GM12878 (cell line): ENCODE measurements at regions not wholly inside any gene's neighbourhood (a gene's known extent, or its start where the extent isn't known, plus 50 kb on each side); places are given as distances from the start of the nearest gene placed in this dataset.

Experiments
- ATAC-seq: fragments of 200-7000 bp; cut with Tn5 transposase; 3 replicates; pipeline ENCODE4 v1.9.1; 2020; ENCODE audit warnings: mild to moderate bottlenecking, moderate library complexity
- BruUV-seq: library from RNA; stranded (reverse); fragments of 400-500 nt; replicated peaks from 2 replicates; lab custom pipeline; 2021; lab: Mats Ljungman, UMichigan
- CTCF ChIA-PET: fragments of 300-600 bp; sonication (Branson Sonifier 250); formaldehyde crosslinking; extraction: SDS; loops from one replicate; lab custom pipeline; 2021; ENCODE audit warnings: inconsistent platforms; lab: Yijun Ruan, JAX
- POLR2A ChIA-PET: fragments of 350-600 bp; formaldehyde crosslinking; extraction: SDS; loops from one replicate; lab custom pipeline; 2021; ENCODE audit warnings: inconsistent platforms; lab: Charles Lee
- RAD21 ChIA-PET: fragments of 300-600 bp; sonication (Branson Sonifier 250); formaldehyde crosslinking; loops from one replicate; lab custom pipeline; 2023; ENCODE audit warnings: antibody characterized with exemption; ENCODE audit not compliant: unreplicated experiment; lab: Charles Lee
- SMC1A ChIA-PET: fragments of 300-600 bp; sonication (Branson Sonifier 250); formaldehyde crosslinking; loops from one replicate; lab custom pipeline; 2023; ENCODE audit not compliant: unreplicated experiment, uncharacterized antibody; lab: Charles Lee
- DNase-seq: peaks from one replicate; pipeline ENCODE4 v3.0.0-alpha.2; 2011; ENCODE audit warnings: low read depth, low spot score
- FAIRE-seq: peaks from 3 replicates; lab custom pipeline; 2011; peaks lifted over from hg19 to GRCh38; lab: Jason Lieb, UNC
- H2AFZ ChIP-seq: 2 replicates; pipeline ENCODE4 v1.6.0; 2011; ENCODE audit warnings: low read depth, low read length, control low read depth; ENCODE audit not compliant: control insufficient read depth
- H3K27ac ChIP-seq: 2 replicates; pipeline ENCODE4 v1.5.1; 2011; ENCODE audit warnings: control low read depth; ENCODE audit not compliant: control insufficient read depth, insufficient read depth
- H3K27me3 ChIP-seq, 2 experiments: replicated peaks in 1 of 2; 2 replicates each; pipeline versions ENCODE4 v1.6.0 to v1.6.1; 2011; ENCODE audit warnings: low read length in 1 of 2; ENCODE audit not compliant: control insufficient read depth in 2 of 2, insufficient read depth in 2 of 2
- H3K36me3 ChIP-seq, 2 experiments: 2 replicates each; pipeline ENCODE4 v1.5.1; 2011; ENCODE audit warnings: low read length in 1 of 2; ENCODE audit not compliant: control insufficient read depth in 2 of 2, insufficient read depth in 2 of 2
- H3K4me1 ChIP-seq: 2 replicates; pipeline ENCODE4 v1.6.1; 2011; ENCODE audit warnings: mild to moderate bottlenecking, low read length, moderate library complexity, mixed read lengths; ENCODE audit not compliant: control insufficient read depth, insufficient read depth
- H3K4me2 ChIP-seq: 2 replicates; pipeline ENCODE4 v1.6.0; 2011; ENCODE audit warnings: control low read depth; ENCODE audit not compliant: control insufficient read depth, insufficient read depth
- H3K4me3 ChIP-seq: fragments of 200-600 bp; sonication (generic); 2 replicates; pipeline ENCODE4 v1.5.1; 2016
- H3K79me2 ChIP-seq: 2 replicates; pipeline ENCODE4 v1.6.0; 2011; ENCODE audit warnings: low read length; ENCODE audit not compliant: control insufficient read depth, insufficient read depth
- H3K9ac ChIP-seq: 2 replicates; pipeline ENCODE4 v1.8.0; 2011; ENCODE audit warnings: low read length, control low read depth, mixed read lengths; ENCODE audit not compliant: control insufficient read depth, insufficient read depth
- H3K9me3 ChIP-seq: replicated peaks from 3 replicates; pipeline ENCODE4 v1.5.1; 2011; ENCODE audit warnings: mild to moderate bottlenecking, low read length; ENCODE audit not compliant: control insufficient read depth, insufficient read depth
- H4K20me1 ChIP-seq: 2 replicates; pipeline ENCODE4 v1.6.0; 2011; ENCODE audit not compliant: control insufficient read depth, insufficient read depth
- PAX8 ChIP-seq: fragments of 450-650 bp; IDR thresholded peaks from 2 replicates; pipeline ENCODE4 v1.6.1; 2017; ENCODE audit warnings: mild to moderate bottlenecking, moderate library complexity
- RBBP5 ChIP-seq: fragments of 200-600 bp; sonication (generic); conservative IDR thresholded peaks from 2 replicates; pipeline ENCODE4 v1.6.1; 2016
- RCOR1 ChIP-seq: conservative IDR thresholded peaks from 2 replicates; pipeline ENCODE4 v1.6.1; 2012; ENCODE audit warnings: low read depth, low read length, improper control_type of control experiment
- SIX5 ChIP-seq: IDR thresholded peaks from 2 replicates; pipeline ENCODE4 v1.6.1; 2011; ENCODE audit warnings: mild to moderate bottlenecking, low read depth, low read length, moderate library complexity; ENCODE audit not compliant: severe bottlenecking
- STAT3 ChIP-seq: IDR thresholded peaks from 2 replicates; pipeline ENCODE4 v1.6.1; 2011; ENCODE audit warnings: low read depth, low read length, improper control_type of control experiment
- YY1 ChIP-seq: IDR thresholded peaks from 2 replicates; pipeline ENCODE4 v1.6.1; 2011; ENCODE audit warnings: low read depth, mild to moderate bottlenecking, low read length
- ZNF207 ChIP-seq: fragments of 450-650 bp; IDR thresholded peaks from 2 replicates; pipeline ENCODE4 v1.6.1; 2014; ENCODE audit warnings: antibody characterized with exemption, mild to moderate bottlenecking, borderline replicate concordance
- ZNF274 ChIP-seq: IDR thresholded peaks from one replicate; pipeline ENCODE4 v1.8.0; 2011; ENCODE audit not compliant: insufficient read length, insufficient read depth
- ZNF384 ChIP-seq: IDR thresholded peaks from 2 replicates; pipeline ENCODE4 v1.6.1; 2012; ENCODE audit warnings: low read depth, mild to moderate bottlenecking, low read length, improper control_type of control experiment, borderline replicate concordance
- WGBS: methylation state at CpG from one replicate; pipeline ENCODE4 v1.1.6; 2016; ENCODE audit warnings: low lambda C conversion rate; ENCODE audit not compliant: insufficient replicate concordance, insufficient coverage; ENCODE audit errors: missing lambda C conversion rate; 5-methylcytosine and 5-hydroxymethylcytosine counted together
- in situ Hi-C: fragments of 300-500 bp; cut with MboI; formaldehyde crosslinking; loops from 9 replicates; pipeline ENCODE4 v1.14.3; 2018; ENCODE audit warnings: mixed read lengths
- intact Hi-C: fragments of 100-400 bp; cut with micrococcal nuclease; formaldehyde crosslinking; loops from one replicate; pipeline ENCODE4 v1.14.2; 2022; ENCODE audit not compliant: unreplicated experiment
- TF ChIP-seq, protein P1 (sequence below): fragments of 450-650 bp; IDR thresholded peaks from 2 replicates; pipeline ENCODE4 v1.6.1; 2017; ENCODE audit warnings: borderline replicate concordance
- TF ChIP-seq, protein P2 (sequence below): fragments of 150-350 bp; IDR thresholded peaks from 2 replicates; pipeline ENCODE4 v1.6.1; 2016; ENCODE audit warnings: low read depth, low read length
- TF ChIP-seq, protein P3 (sequence below): fragments of 450-650 bp; conservative IDR thresholded peaks from 2 replicates; pipeline ENCODE4 v1.6.1; 2017; ENCODE audit warnings: mild to moderate bottlenecking, moderate library complexity
- TF ChIP-seq, protein P4 (sequence below): fragments of 450-650 bp; IDR thresholded peaks from 2 replicates; pipeline ENCODE4 v1.6.1; 2017; ENCODE audit warnings: low read depth, mild to moderate bottlenecking, moderate library complexity
- TF ChIP-seq, protein P5 (sequence below): IDR thresholded peaks from 2 replicates; pipeline ENCODE4 v1.6.1; 2011; ENCODE audit warnings: borderline replicate concordance, low read depth, mild to moderate bottlenecking, moderate library complexity, mixed read lengths, low read length; ENCODE audit not compliant: insufficient read depth; ENCODE audit errors: extremely low read length

DNA sequence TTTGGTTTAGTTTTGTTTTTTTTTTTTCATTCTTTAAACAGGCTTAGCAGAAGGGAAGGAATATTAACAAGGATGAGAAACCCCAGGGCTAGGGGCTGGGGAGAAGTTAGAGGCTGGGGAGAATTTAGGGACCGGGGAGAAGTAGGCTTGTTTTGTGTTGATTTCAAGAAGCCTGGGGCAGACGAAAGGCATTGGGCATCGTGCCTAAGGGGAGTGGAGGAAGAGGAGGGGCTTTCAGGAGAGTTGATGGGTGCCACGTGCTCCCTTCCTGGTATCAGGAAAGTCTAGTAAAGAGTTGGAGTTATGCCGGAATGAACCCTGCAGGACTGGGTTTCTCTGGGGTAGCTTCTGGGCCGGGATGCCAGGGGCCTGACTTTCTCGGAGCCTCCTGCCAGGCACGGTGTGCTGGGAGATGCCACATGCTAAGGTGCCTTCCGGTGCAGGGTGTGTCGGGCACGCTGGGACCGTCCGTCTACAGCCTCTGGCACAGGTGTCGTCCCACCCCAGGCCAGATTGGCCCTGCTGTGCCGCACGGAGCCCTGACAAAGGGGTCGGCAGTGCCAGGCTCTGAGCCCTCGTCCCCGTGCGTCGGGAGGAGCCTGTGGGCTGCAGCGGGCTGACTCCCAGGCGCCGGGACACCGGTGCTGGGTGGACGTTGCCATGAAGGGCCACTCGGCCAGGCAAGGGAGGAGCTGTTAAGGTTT is 159.9 kb downstream of the OLFM1 start:
- no peak for FAIRE-seq
- Histone ChIP-seq H4K20me1 (no peaks in the 10 kb centered on the region), H3K4me2 (no peak overlapping the region), H3K27ac (no peak overlapping the region), H3K79me2 (no peaks in the 10 kb centered on the region), H3K9ac (no peak overlapping the region), H3K36me3 (no peaks in the 10 kb centered on the region), H3K27me3 (no peaks in the 10 kb centered on the region), H3K9me3 (no peaks in the 10 kb centered on the region), H3K4me3 (no peak overlapping the region), H3K4me1 (no peaks in the 10 kb centered on the region), H2AFZ (no peak overlapping the region)
- POLR2A ChIA-PET = no interaction called here
- SMC1A ChIA-PET = no interaction called here
- CTCF ChIA-PET = no interaction called here
- no peak for DNase-seq
- RAD21 ChIA-PET = no interaction called here
- 51% methylated on average over 19 of the region's 27 CpGs for WGBS
- intact Hi-C loops (no loop called here), in situ Hi-C loops (no loop called here)
- BruUV-seq = no TSS peak
- TF ChIP-seq, protein P1, sequence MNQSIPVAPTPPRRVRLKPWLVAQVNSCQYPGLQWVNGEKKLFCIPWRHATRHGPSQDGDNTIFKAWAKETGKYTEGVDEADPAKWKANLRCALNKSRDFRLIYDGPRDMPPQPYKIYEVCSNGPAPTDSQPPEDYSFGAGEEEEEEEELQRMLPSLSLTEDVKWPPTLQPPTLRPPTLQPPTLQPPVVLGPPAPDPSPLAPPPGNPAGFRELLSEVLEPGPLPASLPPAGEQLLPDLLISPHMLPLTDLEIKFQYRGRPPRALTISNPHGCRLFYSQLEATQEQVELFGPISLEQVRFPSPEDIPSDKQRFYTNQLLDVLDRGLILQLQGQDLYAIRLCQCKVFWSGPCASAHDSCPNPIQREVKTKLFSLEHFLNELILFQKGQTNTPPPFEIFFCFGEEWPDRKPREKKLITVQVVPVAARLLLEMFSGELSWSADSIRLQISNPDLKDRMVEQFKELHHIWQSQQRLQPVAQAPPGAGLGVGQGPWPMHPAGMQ = no peak
- TF ChIP-seq ZNF207 (no peak), ZNF274 (no peak), PAX8 (no peak), SIX5 (no peak), ZNF384 (no peak), STAT3 (no peak), RCOR1 (no peak), RBBP5 (no peak), YY1 (no peak)
- TF ChIP-seq, protein P2, sequence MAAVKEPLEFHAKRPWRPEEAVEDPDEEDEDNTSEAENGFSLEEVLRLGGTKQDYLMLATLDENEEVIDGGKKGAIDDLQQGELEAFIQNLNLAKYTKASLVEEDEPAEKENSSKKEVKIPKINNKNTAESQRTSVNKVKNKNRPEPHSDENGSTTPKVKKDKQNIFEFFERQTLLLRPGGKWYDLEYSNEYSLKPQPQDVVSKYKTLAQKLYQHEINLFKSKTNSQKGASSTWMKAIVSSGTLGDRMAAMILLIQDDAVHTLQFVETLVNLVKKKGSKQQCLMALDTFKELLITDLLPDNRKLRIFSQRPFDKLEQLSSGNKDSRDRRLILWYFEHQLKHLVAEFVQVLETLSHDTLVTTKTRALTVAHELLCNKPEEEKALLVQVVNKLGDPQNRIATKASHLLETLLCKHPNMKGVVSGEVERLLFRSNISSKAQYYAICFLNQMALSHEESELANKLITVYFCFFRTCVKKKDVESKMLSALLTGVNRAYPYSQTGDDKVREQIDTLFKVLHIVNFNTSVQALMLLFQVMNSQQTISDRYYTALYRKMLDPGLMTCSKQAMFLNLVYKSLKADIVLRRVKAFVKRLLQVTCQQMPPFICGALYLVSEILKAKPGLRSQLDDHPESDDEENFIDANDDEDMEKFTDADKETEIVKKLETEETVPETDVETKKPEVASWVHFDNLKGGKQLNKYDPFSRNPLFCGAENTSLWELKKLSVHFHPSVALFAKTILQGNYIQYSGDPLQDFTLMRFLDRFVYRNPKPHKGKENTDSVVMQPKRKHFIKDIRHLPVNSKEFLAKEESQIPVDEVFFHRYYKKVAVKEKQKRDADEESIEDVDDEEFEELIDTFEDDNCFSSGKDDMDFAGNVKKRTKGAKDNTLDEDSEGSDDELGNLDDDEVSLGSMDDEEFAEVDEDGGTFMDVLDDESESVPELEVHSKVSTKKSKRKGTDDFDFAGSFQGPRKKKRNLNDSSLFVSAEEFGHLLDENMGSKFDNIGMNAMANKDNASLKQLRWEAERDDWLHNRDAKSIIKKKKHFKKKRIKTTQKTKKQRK = no peak
- TF ChIP-seq, protein P3, sequence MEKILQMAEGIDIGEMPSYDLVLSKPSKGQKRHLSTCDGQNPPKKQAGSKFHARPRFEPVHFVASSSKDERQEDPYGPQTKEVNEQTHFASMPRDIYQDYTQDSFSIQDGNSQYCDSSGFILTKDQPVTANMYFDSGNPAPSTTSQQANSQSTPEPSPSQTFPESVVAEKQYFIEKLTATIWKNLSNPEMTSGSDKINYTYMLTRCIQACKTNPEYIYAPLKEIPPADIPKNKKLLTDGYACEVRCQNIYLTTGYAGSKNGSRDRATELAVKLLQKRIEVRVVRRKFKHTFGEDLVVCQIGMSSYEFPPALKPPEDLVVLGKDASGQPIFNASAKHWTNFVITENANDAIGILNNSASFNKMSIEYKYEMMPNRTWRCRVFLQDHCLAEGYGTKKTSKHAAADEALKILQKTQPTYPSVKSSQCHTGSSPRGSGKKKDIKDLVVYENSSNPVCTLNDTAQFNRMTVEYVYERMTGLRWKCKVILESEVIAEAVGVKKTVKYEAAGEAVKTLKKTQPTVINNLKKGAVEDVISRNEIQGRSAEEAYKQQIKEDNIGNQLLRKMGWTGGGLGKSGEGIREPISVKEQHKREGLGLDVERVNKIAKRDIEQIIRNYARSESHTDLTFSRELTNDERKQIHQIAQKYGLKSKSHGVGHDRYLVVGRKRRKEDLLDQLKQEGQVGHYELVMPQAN = no peak
- TF ChIP-seq, protein P4, sequence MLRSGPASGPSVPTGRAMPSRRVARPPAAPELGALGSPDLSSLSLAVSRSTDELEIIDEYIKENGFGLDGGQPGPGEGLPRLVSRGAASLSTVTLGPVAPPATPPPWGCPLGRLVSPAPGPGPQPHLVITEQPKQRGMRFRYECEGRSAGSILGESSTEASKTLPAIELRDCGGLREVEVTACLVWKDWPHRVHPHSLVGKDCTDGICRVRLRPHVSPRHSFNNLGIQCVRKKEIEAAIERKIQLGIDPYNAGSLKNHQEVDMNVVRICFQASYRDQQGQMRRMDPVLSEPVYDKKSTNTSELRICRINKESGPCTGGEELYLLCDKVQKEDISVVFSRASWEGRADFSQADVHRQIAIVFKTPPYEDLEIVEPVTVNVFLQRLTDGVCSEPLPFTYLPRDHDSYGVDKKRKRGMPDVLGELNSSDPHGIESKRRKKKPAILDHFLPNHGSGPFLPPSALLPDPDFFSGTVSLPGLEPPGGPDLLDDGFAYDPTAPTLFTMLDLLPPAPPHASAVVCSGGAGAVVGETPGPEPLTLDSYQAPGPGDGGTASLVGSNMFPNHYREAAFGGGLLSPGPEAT = no peak
- TF ChIP-seq, protein P5, sequence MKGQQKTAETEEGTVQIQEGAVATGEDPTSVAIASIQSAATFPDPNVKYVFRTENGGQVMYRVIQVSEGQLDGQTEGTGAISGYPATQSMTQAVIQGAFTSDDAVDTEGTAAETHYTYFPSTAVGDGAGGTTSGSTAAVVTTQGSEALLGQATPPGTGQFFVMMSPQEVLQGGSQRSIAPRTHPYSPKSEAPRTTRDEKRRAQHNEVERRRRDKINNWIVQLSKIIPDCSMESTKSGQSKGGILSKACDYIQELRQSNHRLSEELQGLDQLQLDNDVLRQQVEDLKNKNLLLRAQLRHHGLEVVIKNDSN = no peak
- ATAC-seq = no peak
